ENCODE measurements at regions not wholly inside any gene's neighbourhood (a gene's known extent, or its start where the extent isn't known, plus 50 kb on each side); places are given as distances from the start of the nearest gene placed in this dataset.

DNA sequence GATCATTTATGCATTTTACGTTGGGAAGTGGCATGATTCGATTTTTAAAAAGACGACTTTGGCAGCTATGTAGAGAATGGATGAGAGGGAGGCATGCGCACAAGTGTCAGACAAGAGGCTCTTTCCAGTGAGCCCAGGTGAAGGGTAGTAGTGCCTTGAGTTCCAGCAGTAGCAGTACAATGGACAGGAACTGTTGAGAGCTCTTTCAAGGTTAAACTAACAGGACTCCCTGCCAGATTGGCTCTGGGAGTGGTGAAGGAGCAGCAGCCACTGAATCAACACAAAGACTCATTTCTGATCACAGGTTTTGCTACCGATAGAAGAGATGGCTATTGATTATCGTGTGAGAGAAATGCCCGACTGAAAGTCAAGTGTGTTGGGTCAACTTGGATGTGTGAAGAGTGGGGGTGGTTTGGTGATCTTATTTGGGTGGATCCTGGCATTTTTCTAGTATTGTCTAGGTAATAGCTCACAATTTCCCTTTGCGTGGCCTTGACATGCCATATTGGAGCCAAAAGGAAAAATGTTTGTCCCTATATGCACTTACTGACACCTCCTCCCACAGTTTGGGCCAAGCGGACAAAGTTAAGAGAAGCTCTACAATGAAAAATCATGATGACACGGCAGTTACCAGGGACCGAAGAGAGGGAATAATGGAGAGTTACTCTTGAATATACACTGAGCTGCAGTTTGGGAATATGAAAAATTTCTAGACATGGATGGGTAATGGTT is 81.6 kb upstream of the MDFIC2 start:
- no peak for FAIRE-seq
- no peak for DNase-seq (ENCODE audit: low spot score)

DNA sequence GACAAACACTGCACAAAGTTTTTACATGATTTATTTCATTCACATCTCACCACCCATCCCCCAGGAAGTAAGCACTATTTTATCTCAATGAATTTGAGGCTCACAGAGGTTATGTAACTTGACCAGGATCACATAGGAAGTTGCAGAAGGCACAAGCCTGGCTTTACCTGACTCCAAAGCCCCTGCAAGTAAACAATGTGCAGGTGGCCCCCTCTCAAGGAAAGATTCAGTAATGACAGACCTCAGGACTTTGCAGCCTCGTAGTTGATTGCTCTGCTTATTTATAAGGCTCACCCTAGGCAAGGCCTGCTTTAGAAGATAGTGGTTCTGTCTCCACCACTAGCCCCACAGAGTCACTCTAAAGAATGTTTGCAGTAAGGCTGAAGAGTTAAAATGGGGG is 79.8 kb upstream of the MDFIC2 start:
- no peak for FAIRE-seq
- DNase-seq (ENCODE audit: low spot score) = no peak

DNA sequence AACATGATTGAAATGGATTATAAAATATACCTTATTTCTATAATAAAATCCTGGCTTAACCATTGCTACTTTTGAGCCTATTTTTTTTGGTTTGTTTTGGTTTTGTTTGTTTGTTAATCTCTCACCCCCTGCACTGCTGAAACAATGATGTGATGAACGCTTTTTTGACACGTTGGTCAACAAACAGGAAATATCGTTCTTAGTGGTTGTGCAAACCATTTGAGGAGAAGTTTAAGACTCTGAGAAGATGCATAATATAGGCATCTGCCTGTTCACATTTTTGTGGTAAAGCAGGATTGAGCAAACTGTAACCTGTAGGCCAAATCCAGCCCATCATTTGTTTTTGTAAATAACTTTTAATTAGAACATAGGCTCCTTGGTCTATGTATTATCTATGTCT is 75.5 kb upstream of the MDFIC2 start:
- no peak for FAIRE-seq
- DNase-seq (ENCODE audit: low spot score) = no peak

DNA sequence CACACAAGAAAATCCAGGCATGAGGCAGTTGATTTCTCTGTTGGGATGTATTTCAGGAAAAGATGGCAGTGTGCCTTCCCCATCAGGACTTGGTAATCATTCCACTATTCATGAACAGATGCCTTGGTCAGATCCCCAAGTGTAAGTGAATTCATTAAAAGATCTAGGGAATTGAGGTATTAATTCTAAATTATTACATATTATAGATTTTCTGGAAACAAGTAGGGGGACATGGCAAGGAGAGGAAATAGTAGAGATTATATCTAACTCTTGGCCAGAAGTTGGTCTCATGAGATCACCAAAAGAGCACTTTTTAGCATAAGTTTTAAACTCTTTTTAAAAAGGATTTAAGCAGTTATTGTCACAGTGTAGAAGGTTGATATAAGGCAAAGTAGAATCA is 74.4 kb upstream of the MDFIC2 start:
- FAIRE-seq (no peak), DNase-seq (ENCODE audit: low spot score) (no peak)

- no peak for FAIRE-seq
- no peak for DNase-seq (ENCODE audit: low spot score)
Measured at GRCh38 chr3:70386043-70386442, 73.6 kb upstream of the MDFIC2 start.

DNA sequence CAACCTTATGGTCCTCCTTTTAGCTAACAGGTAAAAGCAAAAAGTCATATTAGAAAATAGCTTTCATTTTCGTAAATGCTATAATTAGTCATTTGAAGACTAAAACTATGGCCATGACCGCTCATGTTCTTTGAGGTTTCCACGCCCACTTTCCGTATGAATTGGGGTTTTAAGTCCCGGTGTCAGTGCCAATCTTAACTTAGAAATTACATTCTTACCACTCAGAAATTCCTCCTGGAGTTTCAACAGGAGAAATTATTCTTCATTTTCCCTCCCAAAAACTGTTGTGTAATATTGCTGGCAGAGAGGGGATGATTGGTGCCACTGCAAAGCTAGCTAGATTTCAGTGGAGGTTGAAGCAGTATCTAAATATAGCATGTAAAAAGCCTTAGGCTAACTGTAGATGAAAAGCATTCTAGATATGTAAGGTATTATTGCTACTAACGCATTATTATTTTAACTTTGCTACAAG is 71.0 kb upstream of the MDFIC2 start:
- DNase-seq (ENCODE audit: low spot score) (no peak), FAIRE-seq (no peak)

DNA sequence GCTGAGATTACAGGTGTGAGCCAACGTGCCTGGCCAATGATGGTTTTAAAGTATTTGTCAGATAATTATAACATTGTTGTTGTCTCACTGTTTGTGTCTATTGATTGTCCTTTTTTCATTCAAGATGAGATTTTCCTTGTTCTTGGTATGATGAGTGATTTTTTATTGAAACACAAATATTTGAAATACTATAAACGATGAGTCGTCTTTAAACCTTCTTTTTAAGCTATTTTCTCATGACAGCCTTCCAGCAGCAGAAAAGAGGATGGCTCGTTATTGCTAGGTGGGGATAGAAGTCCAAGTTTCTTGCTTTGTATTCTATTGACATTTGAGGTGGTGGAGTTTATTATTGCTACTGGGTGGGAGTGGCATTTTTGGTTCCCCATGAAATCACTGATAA is 61.7 kb upstream of the MDFIC2 start:
- FAIRE-seq (no peak), DNase-seq (ENCODE audit: low spot score) (no peak)

All from urothelium cell line (cell line).